OCI-LY7 (cell line): ENCODE measurements at regions not wholly inside any gene's neighbourhood (a gene's known extent, or its start where the extent isn't known, plus 50 kb on each side); places are given as distances from the start of the nearest gene placed in this dataset.

Source experiments
- BruUV-seq: library from RNA; stranded (reverse); fragments of 400-500 nt; replicated peaks from 2 replicates; lab custom pipeline; 2021; lab: Mats Ljungman, UMichigan
- CTCF ChIA-PET: fragments of 300-600 bp; sonication (Branson Sonifier 250); formaldehyde crosslinking; loops from one replicate; lab custom pipeline; 2022; ENCODE audit warnings: antibody characterized with exemption; ENCODE audit not compliant: unreplicated experiment; lab: Charles Lee
- POLR2A ChIA-PET: fragments of 300-600 bp; sonication (Branson Sonifier 250); formaldehyde crosslinking; loops from one replicate; lab custom pipeline; 2022; ENCODE audit warnings: antibody characterized with exemption; lab: Charles Lee
- DNase-seq: peaks from one replicate; pipeline ENCODE4 v3.0.0-alpha.2; 2015; ENCODE audit warnings: low spot score
- H2AFZ ChIP-seq: fragments of 200-600 bp; sonication (generic), shearing (Covaris generic); 2 replicates; pipeline ENCODE4 v1.6.1; 2014; ENCODE audit warnings: mild to moderate bottlenecking, antibody characterized with exemption, low read length, moderate library complexity
- H3K27ac ChIP-seq: fragments of 200-600 bp; sonication (generic); 2 replicates; pipeline ENCODE4 v1.5.1; 2014; ENCODE audit warnings: mixed run types, low read depth, mild to moderate bottlenecking, moderate library complexity, low read length, inconsistent platforms; ENCODE audit not compliant: poor library complexity, severe bottlenecking
- H3K36me3 ChIP-seq: fragments of 200-600 bp; sonication (generic); 2 replicates; pipeline ENCODE4 v1.6.1; 2014; ENCODE audit warnings: mild to moderate bottlenecking, antibody characterized with exemption, low read length, moderate library complexity, mixed read lengths; ENCODE audit not compliant: insufficient read depth
- H3K4me1 ChIP-seq: fragments of 200-600 bp; sonication (generic); 2 replicates; pipeline ENCODE4 v1.5.1; 2014; ENCODE audit warnings: mild to moderate bottlenecking, low read length; ENCODE audit not compliant: insufficient read depth, poor library complexity, severe bottlenecking
- H3K4me2 ChIP-seq: fragments of 200-600 bp; sonication (generic); 2 replicates; pipeline ENCODE4 v1.6.1; 2014; ENCODE audit warnings: mild to moderate bottlenecking, low read length
- H3K4me3 ChIP-seq: fragments of 200-600 bp; sonication (generic); 2 replicates; pipeline ENCODE4 v1.5.1; 2014; ENCODE audit warnings: mild to moderate bottlenecking, low read depth, low read length; ENCODE audit not compliant: poor library complexity, severe bottlenecking
- H3K79me2 ChIP-seq: fragments of 200-600 bp; sonication (generic); 2 replicates; pipeline ENCODE4 v1.6.1; 2016; ENCODE audit warnings: low read depth, mild to moderate bottlenecking, low read length, moderate library complexity, mixed read lengths; ENCODE audit not compliant: insufficient read depth
- H3K9me2 ChIP-seq: fragments of 200-600 bp; sonication (generic); 2 replicates; pipeline ENCODE4 v1.6.1; 2016; ENCODE audit warnings: mild to moderate bottlenecking, low read length, mixed read lengths; ENCODE audit not compliant: insufficient read depth
- H3K9me3 ChIP-seq: fragments of 200-600 bp; sonication (generic); 2 replicates; pipeline ENCODE4 v1.6.1; 2014; ENCODE audit warnings: mild to moderate bottlenecking, mixed run types, low read length, mixed read lengths
- H4K20me1 ChIP-seq: fragments of 200-600 bp; sonication (generic); 2 replicates; pipeline ENCODE4 v1.6.1; 2014; ENCODE audit warnings: mild to moderate bottlenecking, antibody characterized with exemption, low read length, moderate library complexity, mixed read lengths; ENCODE audit not compliant: insufficient read depth
- EZH2phosphoT487 ChIP-seq: fragments of 200-600 bp; sonication (generic); IDR thresholded peaks from 2 replicates; pipeline ENCODE4 v1.6.1; 2018; ENCODE audit warnings: low read depth, borderline replicate concordance, mild to moderate bottlenecking, mixed run types, antibody characterized with exemption, low read length, moderate library complexity, mixed read lengths
- intact Hi-C: fragments of 100-400 bp; cut with micrococcal nuclease; formaldehyde crosslinking; loops from one replicate; pipeline ENCODE4 v1.10.0; 2022; ENCODE audit not compliant: unreplicated experiment
- TF ChIP-seq, protein P1 (sequence below): fragments of 200-600 bp; sonication (generic); conservative IDR thresholded peaks from 2 replicates; pipeline ENCODE4 v1.5.1; 2014; ENCODE audit warnings: mild to moderate bottlenecking, antibody characterized with exemption, low read length, moderate library complexity, mixed read lengths

GRCh38 chr10:83372646-83373045 is 766.7 kb upstream of the GHITM start:
- TF ChIP-seq, protein P1, sequence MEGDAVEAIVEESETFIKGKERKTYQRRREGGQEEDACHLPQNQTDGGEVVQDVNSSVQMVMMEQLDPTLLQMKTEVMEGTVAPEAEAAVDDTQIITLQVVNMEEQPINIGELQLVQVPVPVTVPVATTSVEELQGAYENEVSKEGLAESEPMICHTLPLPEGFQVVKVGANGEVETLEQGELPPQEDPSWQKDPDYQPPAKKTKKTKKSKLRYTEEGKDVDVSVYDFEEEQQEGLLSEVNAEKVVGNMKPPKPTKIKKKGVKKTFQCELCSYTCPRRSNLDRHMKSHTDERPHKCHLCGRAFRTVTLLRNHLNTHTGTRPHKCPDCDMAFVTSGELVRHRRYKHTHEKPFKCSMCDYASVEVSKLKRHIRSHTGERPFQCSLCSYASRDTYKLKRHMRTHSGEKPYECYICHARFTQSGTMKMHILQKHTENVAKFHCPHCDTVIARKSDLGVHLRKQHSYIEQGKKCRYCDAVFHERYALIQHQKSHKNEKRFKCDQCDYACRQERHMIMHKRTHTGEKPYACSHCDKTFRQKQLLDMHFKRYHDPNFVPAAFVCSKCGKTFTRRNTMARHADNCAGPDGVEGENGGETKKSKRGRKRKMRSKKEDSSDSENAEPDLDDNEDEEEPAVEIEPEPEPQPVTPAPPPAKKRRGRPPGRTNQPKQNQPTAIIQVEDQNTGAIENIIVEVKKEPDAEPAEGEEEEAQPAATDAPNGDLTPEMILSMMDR, result no peak
- TF ChIP-seq EZH2phosphoT487, result no peak
- BruUV-seq, result no TSS peak
- intact Hi-C loops, result no loop called here

DNA sequence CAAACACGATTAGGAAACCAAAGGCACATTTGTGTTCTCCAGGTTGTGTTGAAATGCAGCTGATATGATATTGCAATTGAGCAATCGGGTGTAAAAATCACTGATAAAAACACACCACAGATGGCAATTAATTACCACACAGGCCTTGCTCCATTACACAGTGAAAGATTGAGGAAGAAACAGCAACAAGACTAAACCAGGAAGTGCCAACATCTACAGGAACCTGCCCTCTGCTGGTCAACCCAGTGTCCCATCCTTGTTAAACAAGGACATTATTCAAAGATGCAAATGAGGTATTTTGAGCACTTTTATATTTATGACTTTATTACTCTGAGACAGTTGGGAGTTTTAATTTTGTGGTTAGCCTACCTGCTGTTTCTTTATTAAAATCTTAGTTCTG is 765.6 kb upstream of the GHITM start:
- Histone ChIP-seq H3K9me3 (no peaks in the 10 kb centered on the region), H3K4me3 (no peak overlapping the region), H3K36me3 (no peaks in the 10 kb centered on the region), H2AFZ (peak overlapping the region; percentile 32; the same call in 1 of the 2 replicates), H4K20me1 (no peaks in the 10 kb centered on the region), H3K79me2 (no peaks in the 10 kb centered on the region), H3K4me2 (no peak overlapping the region), H3K27ac (no peak overlapping the region), H3K4me1 (no peaks in the 10 kb centered on the region), H3K9me2 (no peaks in the 10 kb centered on the region)
- no TSS peak for BruUV-seq
- POLR2A ChIA-PET, result interaction anchor here (1.0 kb wide), 1 partner anchor 18 kb away, joined by 3 read pairs; no protein-coding TSS in a partner anchor
- CTCF ChIA-PET, result no interaction called here
- TF ChIP-seq, protein P1, result peak; percentile 70
- TF ChIP-seq EZH2phosphoT487, result no peak
- intact Hi-C loops, result no loop called here
- DNase-seq, result peak; percentile 28

More at GRCh38 chr10:83372646-83373045, 766.7 kb upstream of the GHITM start:
- Histone ChIP-seq H3K27ac (no peak overlapping the region), H2AFZ (no peak overlapping the region), H4K20me1 (no peaks in the 10 kb centered on the region), H3K4me3 (no peak overlapping the region), H3K9me2 (no peaks in the 10 kb centered on the region), H3K79me2 (no peaks in the 10 kb centered on the region), H3K9me3 (no peaks in the 10 kb centered on the region), H3K4me2 (no peak overlapping the region), H3K4me1 (no peaks in the 10 kb centered on the region), H3K36me3 (no peaks in the 10 kb centered on the region)
- no peak for DNase-seq
- POLR2A ChIA-PET, result interaction anchor here (0.6 to 1.0 kb wide), 2 partner anchors 19 to 415 kb away, joined by 3 read pairs; no protein-coding TSS in a partner anchor
- CTCF ChIA-PET, result no interaction called here

DNA sequence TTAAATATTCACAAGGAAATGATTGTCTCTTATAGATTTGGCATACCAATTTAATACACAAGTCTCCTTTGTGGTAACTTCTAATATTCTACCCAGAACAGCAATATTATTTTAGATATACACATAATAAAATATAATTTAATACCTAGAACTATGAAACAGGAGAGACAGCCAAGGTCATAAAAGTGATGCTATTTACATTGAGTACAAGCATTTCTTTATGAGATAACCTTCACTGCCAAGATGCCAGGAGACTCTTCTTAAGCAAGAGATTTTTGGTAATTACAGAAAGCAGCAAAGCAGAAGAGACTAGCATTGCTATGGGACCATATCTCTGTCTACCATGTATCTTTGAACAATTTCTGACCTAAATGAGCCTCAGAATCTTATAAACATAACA is 764.6 kb upstream of the GHITM start:
- Histone ChIP-seq H4K20me1 (no peaks in the 10 kb centered on the region), H3K9me3 (no peaks in the 10 kb centered on the region), H3K36me3 (no peaks in the 10 kb centered on the region), H3K4me3 (no peak overlapping the region), H3K4me1 (no peaks in the 10 kb centered on the region), H3K27ac (no peak overlapping the region), H3K79me2 (no peaks in the 10 kb centered on the region), H2AFZ (no peak overlapping the region), H3K9me2 (no peaks in the 10 kb centered on the region), H3K4me2 (no peak overlapping the region)
- DNase-seq, result no peak
- POLR2A ChIA-PET, result no interaction called here
- BruUV-seq, result no TSS peak
- CTCF ChIA-PET, result no interaction called here
- intact Hi-C loops, result no loop called here
- TF ChIP-seq, protein P1, result no peak
- TF ChIP-seq EZH2phosphoT487, result no peak
